CD14-positive monocyte (primary cell): ENCODE measurements at regions not wholly inside any gene's neighbourhood (a gene's known extent, or its start where the extent isn't known, plus 50 kb on each side); places are given as distances from the start of the nearest gene placed in this dataset.

Source experiments
- DNase-seq, 3 donors: peaks; one replicate each; pipeline ENCODE4 v3.0.0-alpha.2; 2011 to 2022
- H2AFZ ChIP-seq: 2 replicates; pipeline ENCODE4 v1.6.0; 2012; ENCODE audit warnings: mild to moderate bottlenecking, low read depth, low read length, inconsistent platforms; ENCODE audit not compliant: insufficient read depth, poor library complexity, severe bottlenecking
- H3K27ac ChIP-seq, 2 donors: 1 replicate in 1 of 2; 2 replicates in 1 of 2; pipeline ENCODE4 v1.5.1; 2012 to 2013; ENCODE audit warnings: low read length in 2 of 2, control low read depth in 1 of 2, inconsistent platforms in 1 of 2, low read depth in 1 of 2, mild to moderate bottlenecking in 1 of 2
- H3K27me3 ChIP-seq, 2 donors: one replicate each; pipeline versions ENCODE4 v1.6.0 to v1.6.1; 2011 to 2013; ENCODE audit warnings: low read length in 2 of 2; ENCODE audit not compliant: control insufficient read depth in 2 of 2, insufficient read depth in 2 of 2
- H3K36me3 ChIP-seq, 2 donors: replicated peaks in 1 of 2; 1 replicate in 1 of 2; 2 replicates in 1 of 2; pipeline versions ENCODE4 v1.5.1 to v1.6.1; 2012 to 2013; ENCODE audit warnings: low read length in 2 of 2, control low read depth in 1 of 2, inconsistent platforms in 1 of 2, mild to moderate bottlenecking in 1 of 2; ENCODE audit not compliant: insufficient read depth in 2 of 2, control insufficient read depth in 1 of 2
- H3K4me1 ChIP-seq, 2 donors: 1 replicate in 1 of 2; 2 replicates in 1 of 2; pipeline versions ENCODE4 v1.5.1 to v1.6.1; 2012 to 2013; ENCODE audit warnings: low read length in 2 of 2, control low read depth in 1 of 2, inconsistent platforms in 1 of 2, mild to moderate bottlenecking in 1 of 2, moderate library complexity in 1 of 2; ENCODE audit not compliant: insufficient read depth in 2 of 2, control insufficient read depth in 1 of 2
- H3K4me2 ChIP-seq: replicated peaks from 2 replicates; pipeline ENCODE3; 2012; ENCODE audit warnings: low read length, moderate library complexity, mild to moderate bottlenecking; ENCODE audit not compliant: poor library complexity, severe bottlenecking; ENCODE audit errors: extremely low read depth
- H3K4me3 ChIP-seq, 3 experiments: fragments of 200-600 bp in 1 of 3; sonication (generic) in 1 of 3; replicated peaks in 1 of 3; 1 replicate in 2 of 3; 2 replicates in 1 of 3; pipeline ENCODE4 v1.5.1; 2011 to 2013; ENCODE audit warnings: low read length in 3 of 3, mild to moderate bottlenecking in 3 of 3, control low read depth in 2 of 3, low read depth in 2 of 3, inconsistent platforms in 1 of 3, moderate library complexity in 1 of 3
- H3K79me2 ChIP-seq: 2 replicates; pipeline ENCODE4 v1.6.0; 2012; ENCODE audit warnings: mild to moderate bottlenecking, control low read depth, inconsistent platforms, low read length, moderate library complexity; ENCODE audit not compliant: insufficient read depth
- H3K9ac ChIP-seq: 2 replicates; pipeline ENCODE4 v1.6.0; 2017; ENCODE audit warnings: low read length, mild to moderate bottlenecking; ENCODE audit not compliant: insufficient read depth, poor library complexity, severe bottlenecking
- H3K9me3 ChIP-seq, 2 donors: replicated peaks in 1 of 2; 1 replicate in 1 of 2; 2 replicates in 1 of 2; pipeline versions ENCODE4 v1.5.1 to v1.6.1; 2012 to 2013; ENCODE audit warnings: low read length in 2 of 2, control low read depth in 1 of 2; ENCODE audit not compliant: control insufficient read depth in 1 of 2, insufficient read depth in 1 of 2
- H4K20me1 ChIP-seq: 2 replicates; pipeline ENCODE4 v1.6.0; 2012; ENCODE audit warnings: mild to moderate bottlenecking, low read length, control low read depth, moderate library complexity; ENCODE audit not compliant: insufficient read depth
- H3K27ac Mint-ChIP-seq, 7 donors: one replicate each; pipeline ENCODE4 v1.8.0; 2020; ENCODE audit warnings: mild to moderate bottlenecking in 7 of 7, mixed read lengths in 7 of 7, moderate library complexity in 6 of 7, inconsistent platforms in 2 of 7
- H3K27me3 Mint-ChIP-seq, 3 donors: one replicate each; pipeline ENCODE4 v1.8.0; 2021 to 2022; ENCODE audit warnings: low read depth in 3 of 3, mild to moderate bottlenecking in 3 of 3, mixed read lengths in 3 of 3, moderate library complexity in 3 of 3, inconsistent platforms in 1 of 3
- H3K36me3 Mint-ChIP-seq, 2 donors: one replicate each; pipeline ENCODE4 v1.8.0; 2020; ENCODE audit warnings: mixed read lengths in 2 of 2, inconsistent platforms in 1 of 2, mild to moderate bottlenecking in 1 of 2
- H3K4me1 Mint-ChIP-seq: one replicate; pipeline ENCODE4 v1.8.0; 2020; ENCODE audit warnings: mild to moderate bottlenecking, mixed read lengths
- H3K4me3 Mint-ChIP-seq, 2 donors: one replicate each; pipeline ENCODE4 v1.8.0; 2020; ENCODE audit warnings: mild to moderate bottlenecking in 2 of 2, mixed read lengths in 2 of 2, moderate library complexity in 1 of 2
- H3K9me3 Mint-ChIP-seq, 7 donors: one replicate each; pipeline ENCODE4 v1.8.0; 2020 to 2022; ENCODE audit warnings: mixed read lengths in 7 of 7, mild to moderate bottlenecking in 6 of 7, moderate library complexity in 6 of 7, inconsistent platforms in 2 of 7
- WGBS: methylation state at CpG from one replicate; pipeline ENCODE4 v1.1.5; 2013; ENCODE audit warnings: missing lambda C conversion rate; ENCODE audit not compliant: insufficient coverage; 5-methylcytosine and 5-hydroxymethylcytosine counted together
- intact Hi-C, 2 donors: fragments of 100-400 bp; cut with micrococcal nuclease; formaldehyde crosslinking; loops; one replicate each; pipeline versions ENCODE4 v1.15.0 to v1.15.1; 2023
- TF ChIP-seq, protein P1 (sequence below): fragments of 200-600 bp; IDR thresholded peaks from one replicate; pipeline ENCODE4 v1.8.0; 2022; ENCODE audit warnings: antibody characterized with exemption, mild to moderate bottlenecking

DNA sequence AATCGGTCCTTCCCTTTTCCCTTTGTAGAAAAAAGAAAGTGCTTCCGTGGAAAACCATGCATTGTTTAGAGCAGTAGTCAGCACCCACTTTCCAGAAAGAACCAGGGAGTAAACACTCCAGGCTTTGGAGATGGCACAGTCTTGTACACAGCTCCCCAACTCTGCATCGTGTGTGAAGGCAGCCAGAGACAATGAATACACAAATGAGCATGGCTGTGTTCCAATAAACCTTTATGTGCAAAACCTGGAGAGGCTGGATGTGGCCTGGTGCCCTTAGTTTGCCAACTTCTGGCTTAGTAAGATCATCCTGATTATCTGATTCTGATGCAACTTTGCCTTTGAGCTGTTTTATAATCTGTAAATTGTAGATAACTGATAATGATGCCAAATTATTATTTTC, 463.4 kb upstream of the TMEM132C start:
- no peak overlapping the region for H3K27ac Mint-ChIP-seq
- Histone ChIP-seq H3K27ac (no peak overlapping the region), H3K27me3 (no peaks in the 10 kb centered on the region), H3K9ac (no peak overlapping the region), H3K4me3 (no peak overlapping the region), H3K36me3 (no peaks in the 10 kb centered on the region), H3K4me1 (no peaks in the 10 kb centered on the region), H3K4me2 (no peak overlapping the region), H4K20me1 (no peaks in the 10 kb centered on the region), H3K79me2 (no peaks in the 10 kb centered on the region), H2AFZ (no peak overlapping the region), H3K9me3 (no peaks in the 10 kb centered on the region)
- H3K4me1 Mint-ChIP-seq: no peaks in the 10 kb centered on the region
- WGBS: 50% methylated on average over 1 of the region's 3 CpGs
- no peaks in the 10 kb centered on the region for H3K27me3 Mint-ChIP-seq
- no peaks in the 10 kb centered on the region for H3K36me3 Mint-ChIP-seq
- no peak overlapping the region for H3K4me3 Mint-ChIP-seq
- intact Hi-C loops: no loop called here
- TF ChIP-seq, protein P1, sequence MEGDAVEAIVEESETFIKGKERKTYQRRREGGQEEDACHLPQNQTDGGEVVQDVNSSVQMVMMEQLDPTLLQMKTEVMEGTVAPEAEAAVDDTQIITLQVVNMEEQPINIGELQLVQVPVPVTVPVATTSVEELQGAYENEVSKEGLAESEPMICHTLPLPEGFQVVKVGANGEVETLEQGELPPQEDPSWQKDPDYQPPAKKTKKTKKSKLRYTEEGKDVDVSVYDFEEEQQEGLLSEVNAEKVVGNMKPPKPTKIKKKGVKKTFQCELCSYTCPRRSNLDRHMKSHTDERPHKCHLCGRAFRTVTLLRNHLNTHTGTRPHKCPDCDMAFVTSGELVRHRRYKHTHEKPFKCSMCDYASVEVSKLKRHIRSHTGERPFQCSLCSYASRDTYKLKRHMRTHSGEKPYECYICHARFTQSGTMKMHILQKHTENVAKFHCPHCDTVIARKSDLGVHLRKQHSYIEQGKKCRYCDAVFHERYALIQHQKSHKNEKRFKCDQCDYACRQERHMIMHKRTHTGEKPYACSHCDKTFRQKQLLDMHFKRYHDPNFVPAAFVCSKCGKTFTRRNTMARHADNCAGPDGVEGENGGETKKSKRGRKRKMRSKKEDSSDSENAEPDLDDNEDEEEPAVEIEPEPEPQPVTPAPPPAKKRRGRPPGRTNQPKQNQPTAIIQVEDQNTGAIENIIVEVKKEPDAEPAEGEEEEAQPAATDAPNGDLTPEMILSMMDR: no peak
- H3K9me3 Mint-ChIP-seq: peaks cover 0 to 5% (median 0%) of the 10 kb centered on the region in 7 donors
- no peak for DNase-seq

DNA sequence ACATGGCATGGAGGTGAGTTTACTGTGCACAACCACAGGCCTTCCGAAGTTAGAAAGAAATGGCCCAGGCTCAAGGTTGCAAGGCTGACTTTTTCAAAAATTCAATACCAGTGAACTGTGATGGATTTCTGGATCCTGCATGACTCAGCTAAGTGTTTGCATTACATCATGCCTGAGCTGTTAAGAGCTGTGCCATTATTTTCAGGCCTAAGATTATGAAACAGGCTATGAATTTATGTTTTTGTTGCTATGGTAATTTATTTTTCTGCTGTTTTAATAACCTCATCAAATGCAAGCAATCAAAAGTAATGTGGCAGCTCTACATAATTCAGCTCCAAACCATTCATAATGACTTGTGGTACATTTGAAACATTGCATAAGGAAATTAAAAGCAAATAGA, 457.7 kb upstream of the TMEM132C start:
- H3K27me3 ChIP-seq: no peaks in the 10 kb centered on the region
- no peaks in the 10 kb centered on the region for H3K79me2 ChIP-seq
- peak in 2 of 3 donors; percentile 1 to 35 for DNase-seq
- no peaks in the 10 kb centered on the region for H3K9me3 ChIP-seq
- H2AFZ ChIP-seq: no peak overlapping the region
- Mint-ChIP-seq H3K9me3 (peaks cover 0 to 5% (median 0%) of the 10 kb centered on the region in 7 donors), H3K27me3 (peaks cover 0 to 2% (median 0%) of the 10 kb centered on the region in 3 donors), H3K27ac (no peak overlapping the region), H3K4me1 (no peaks in the 10 kb centered on the region), H3K36me3 (no peaks in the 10 kb centered on the region), H3K4me3 (no peak overlapping the region)
- H3K36me3 ChIP-seq: no peaks in the 10 kb centered on the region
- no peak overlapping the region for H3K27ac ChIP-seq
- H3K4me3 ChIP-seq: no peak overlapping the region
- no peaks in the 10 kb centered on the region for H4K20me1 ChIP-seq
- TF ChIP-seq, protein P1: no peak
- WGBS: 80% methylated on average over 1 of the region's 1 CpG
- intact Hi-C loops: no loop called here
- no peaks in the 10 kb centered on the region for H3K4me1 ChIP-seq
- no peak overlapping the region for H3K9ac ChIP-seq
- H3K4me2 ChIP-seq: no peak overlapping the region
